Endodermal cell (in vitro differentiated cells): ENCODE measurements at regions not wholly inside any gene's neighbourhood (a gene's known extent, or its start where the extent isn't known, plus 50 kb on each side); places are given as distances from the start of the nearest gene placed in this dataset.

Source experiments
- DNase-seq: peaks from one replicate; pipeline ENCODE4 v3.0.0-alpha.2; 2017
- H3K27ac ChIP-seq: 2 replicates; pipeline ENCODE4 v1.5.1; 2013; ENCODE audit warnings: mild to moderate bottlenecking, low read depth, low read length, moderate library complexity
- H3K27me3 ChIP-seq: 2 replicates; pipeline ENCODE4 v1.6.1; 2013; ENCODE audit warnings: mild to moderate bottlenecking, low read length, moderate library complexity; ENCODE audit not compliant: insufficient read depth, control insufficient read depth, poor library complexity, severe bottlenecking
- H3K36me3 ChIP-seq: 2 replicates; pipeline ENCODE4 v1.7.0; 2013; ENCODE audit warnings: mild to moderate bottlenecking, low read length, moderate library complexity; ENCODE audit not compliant: control insufficient read depth, insufficient read depth
- H3K4me1 ChIP-seq: one replicate; pipeline ENCODE4 v1.7.0; 2013; ENCODE audit warnings: low read length; ENCODE audit not compliant: control insufficient read depth, insufficient read depth
- H3K4me3 ChIP-seq: 2 replicates; pipeline ENCODE4 v1.5.1; 2013; ENCODE audit warnings: mild to moderate bottlenecking, low read length, moderate library complexity
- H3K9ac ChIP-seq: 2 replicates; pipeline ENCODE4 v1.6.1; 2013; ENCODE audit warnings: mild to moderate bottlenecking, low read length, moderate library complexity; ENCODE audit not compliant: poor library complexity, severe bottlenecking; ENCODE audit errors: extremely low read depth
- H3K9me3 ChIP-seq: 2 replicates; pipeline ENCODE4 v1.6.1; 2013; ENCODE audit warnings: mild to moderate bottlenecking, low read length, moderate library complexity; ENCODE audit not compliant: control insufficient read depth
- H3K27ac Mint-ChIP-seq: 2 replicates; pipeline ENCODE4 v1.8.0; 2020; ENCODE audit warnings: mixed read lengths
- H3K27me3 Mint-ChIP-seq: 2 replicates; pipeline ENCODE4 v1.8.0; 2021; ENCODE audit warnings: mild to moderate bottlenecking, mixed read lengths; ENCODE audit not compliant: insufficient read depth
- H3K36me3 Mint-ChIP-seq: 2 replicates; pipeline ENCODE4 v1.8.0; 2020; ENCODE audit warnings: low read depth, mixed read lengths
- H3K4me1 Mint-ChIP-seq: 2 replicates; pipeline ENCODE4 v1.8.0; 2020; ENCODE audit warnings: mixed read lengths
- H3K4me3 Mint-ChIP-seq: 2 replicates; pipeline ENCODE4 v1.8.0; 2020; ENCODE audit warnings: mild to moderate bottlenecking, moderate library complexity, mixed read lengths
- H3K9me3 Mint-ChIP-seq: 2 replicates; pipeline ENCODE4 v1.8.0; 2020; ENCODE audit warnings: mild to moderate bottlenecking, mixed read lengths
- WGBS, 2 experiments: methylation state at CpG; one replicate each; pipeline versions ENCODE4 v1.1.5 to v1.1.7; 2013; ENCODE audit warnings: missing lambda C conversion rate in 2 of 2, mixed read lengths in 1 of 2; ENCODE audit not compliant: insufficient coverage in 1 of 2, insufficient read length in 1 of 2; 5-methylcytosine and 5-hydroxymethylcytosine counted together
- TF ChIP-seq, protein P1 (sequence below): fragments of 200-600 bp; sonication (generic); conservative IDR thresholded peaks from 2 replicates; pipeline ENCODE4 v1.5.0; 2021; ENCODE audit warnings: antibody characterized with exemption, mild to moderate bottlenecking

DNA sequence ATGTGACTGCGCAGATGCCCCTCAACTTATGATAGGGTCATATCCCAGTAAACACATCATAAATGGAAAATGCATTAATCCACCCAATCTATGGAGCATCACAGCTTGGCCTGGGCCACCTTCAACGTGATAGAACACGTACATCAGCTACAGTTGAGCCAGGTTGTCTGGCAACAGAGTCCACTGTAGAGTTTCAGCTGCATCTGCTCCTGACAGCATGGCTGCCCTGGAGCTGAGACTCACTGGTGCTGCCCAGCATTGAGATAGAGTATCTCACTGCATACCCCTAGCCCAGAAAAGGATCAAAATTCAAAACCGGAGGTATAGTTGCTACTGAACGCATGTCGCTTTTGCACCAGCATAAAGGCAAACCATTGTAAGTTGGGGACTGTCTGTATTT lies 437.7 kb upstream of the MKI67 start:
- Mint-ChIP-seq H3K4me3 (no peak overlapping the region), H3K27me3 (peaks cover 2% of the 10 kb centered on the region), H3K27ac (no peak overlapping the region)

DNA sequence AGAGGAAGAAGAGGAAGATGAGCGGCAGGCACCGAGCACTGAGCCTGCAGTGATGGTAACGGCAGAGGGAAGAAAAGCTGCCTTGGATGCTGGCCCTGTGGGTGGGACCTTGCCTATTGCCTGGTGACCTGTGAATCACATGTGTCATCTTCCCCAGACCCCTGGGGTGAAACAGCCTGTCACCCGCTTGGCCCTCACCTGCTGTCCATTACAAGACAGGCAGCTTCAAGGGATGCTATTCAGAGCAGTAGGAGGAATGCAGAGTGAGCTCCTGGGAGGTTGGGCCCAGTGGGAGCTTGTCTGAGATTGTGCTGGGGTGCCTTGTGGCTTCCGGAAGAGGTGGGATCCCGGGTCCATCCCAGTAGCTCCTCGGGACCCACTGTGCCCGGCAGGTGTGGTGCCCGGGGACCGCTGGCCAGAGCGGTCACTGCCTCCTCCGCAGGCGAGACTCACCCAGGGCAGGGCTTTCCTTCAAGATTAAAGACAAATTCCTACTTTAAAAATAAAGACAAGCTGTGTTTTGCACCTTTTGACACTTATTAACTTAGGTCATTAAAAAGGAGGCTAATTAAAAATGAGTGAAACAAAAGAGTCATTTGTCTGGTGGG lies 440.2 kb upstream of the MKI67 start:
- no peaks in the 10 kb centered on the region for H3K36me3 Mint-ChIP-seq
- H3K4me1 Mint-ChIP-seq, result peaks cover 2% of the 10 kb centered on the region
- WGBS, 2 experiments, result 93 to 95% methylated on average over 8 to 13 of the region's 13 CpGs
- Histone ChIP-seq H3K9ac (no peak overlapping the region), H3K27me3 (no peaks in the 10 kb centered on the region), H3K9me3 (no peaks in the 10 kb centered on the region), H3K4me1 (peaks cover under 1% of the 10 kb centered on the region), H3K27ac (no peak overlapping the region), H3K36me3 (no peaks in the 10 kb centered on the region), H3K4me3 (no peak overlapping the region)
- no peak for DNase-seq
- no peak overlapping the region for H3K27ac Mint-ChIP-seq
- TF ChIP-seq, protein P1, sequence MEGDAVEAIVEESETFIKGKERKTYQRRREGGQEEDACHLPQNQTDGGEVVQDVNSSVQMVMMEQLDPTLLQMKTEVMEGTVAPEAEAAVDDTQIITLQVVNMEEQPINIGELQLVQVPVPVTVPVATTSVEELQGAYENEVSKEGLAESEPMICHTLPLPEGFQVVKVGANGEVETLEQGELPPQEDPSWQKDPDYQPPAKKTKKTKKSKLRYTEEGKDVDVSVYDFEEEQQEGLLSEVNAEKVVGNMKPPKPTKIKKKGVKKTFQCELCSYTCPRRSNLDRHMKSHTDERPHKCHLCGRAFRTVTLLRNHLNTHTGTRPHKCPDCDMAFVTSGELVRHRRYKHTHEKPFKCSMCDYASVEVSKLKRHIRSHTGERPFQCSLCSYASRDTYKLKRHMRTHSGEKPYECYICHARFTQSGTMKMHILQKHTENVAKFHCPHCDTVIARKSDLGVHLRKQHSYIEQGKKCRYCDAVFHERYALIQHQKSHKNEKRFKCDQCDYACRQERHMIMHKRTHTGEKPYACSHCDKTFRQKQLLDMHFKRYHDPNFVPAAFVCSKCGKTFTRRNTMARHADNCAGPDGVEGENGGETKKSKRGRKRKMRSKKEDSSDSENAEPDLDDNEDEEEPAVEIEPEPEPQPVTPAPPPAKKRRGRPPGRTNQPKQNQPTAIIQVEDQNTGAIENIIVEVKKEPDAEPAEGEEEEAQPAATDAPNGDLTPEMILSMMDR, result no peak
- H3K9me3 Mint-ChIP-seq, result peaks cover 11% of the 10 kb centered on the region
- no peak overlapping the region for H3K4me3 Mint-ChIP-seq
- peaks cover 2% of the 10 kb centered on the region for H3K27me3 Mint-ChIP-seq

More for the DNA sequence above, 437.7 kb upstream of the MKI67 start:
- Histone ChIP-seq H3K4me3 (no peak overlapping the region), H3K9me3 (no peaks in the 10 kb centered on the region), H3K4me1 (no peaks in the 10 kb centered on the region), H3K27me3 (no peaks in the 10 kb centered on the region), H3K36me3 (no peaks in the 10 kb centered on the region), H3K27ac (no peak overlapping the region), H3K9ac (no peak overlapping the region)
- Mint-ChIP-seq H3K36me3 (no peaks in the 10 kb centered on the region), H3K9me3 (peaks cover 18% of the 10 kb centered on the region), H3K4me1 (no peaks in the 10 kb centered on the region)
- 92 to 100% methylated on average over 3 to 6 of the region's 6 CpGs for WGBS, 2 experiments
- no peak for DNase-seq
- TF ChIP-seq, protein P1, result no peak

DNA sequence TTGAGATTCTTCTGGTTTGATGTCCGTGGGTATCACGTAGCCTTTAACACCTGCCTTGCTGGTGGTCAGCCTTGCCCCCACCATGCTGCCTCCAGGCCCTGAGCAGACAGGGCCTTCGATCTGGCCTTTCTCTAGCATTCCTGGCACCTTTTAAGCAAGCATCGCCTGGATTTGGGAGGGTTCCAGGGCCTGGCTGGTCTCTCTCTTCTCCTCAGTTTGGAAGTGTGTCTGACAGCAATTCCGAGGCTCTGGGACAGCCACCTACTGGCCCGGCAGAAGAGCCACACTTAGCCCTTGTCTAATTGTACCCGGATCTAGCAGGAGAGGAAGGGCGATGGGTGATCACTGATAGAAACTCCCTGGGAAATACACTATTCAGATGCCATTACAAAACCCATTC lies 441.3 kb upstream of the MKI67 start:
- no peaks in the 10 kb centered on the region for H3K9me3 ChIP-seq
- H3K27me3 Mint-ChIP-seq, result peaks cover 2% of the 10 kb centered on the region
- no peak for DNase-seq
- H3K9me3 Mint-ChIP-seq, result peaks cover under 1% of the 10 kb centered on the region
- no peak overlapping the region for H3K27ac ChIP-seq
- H3K4me3 Mint-ChIP-seq, result no peak overlapping the region
- H3K27ac Mint-ChIP-seq, result no peak overlapping the region
- 85 to 90% methylated on average over 3 to 8 of the region's 8 CpGs for WGBS, 2 experiments
- no peak overlapping the region for H3K9ac ChIP-seq
- no peak overlapping the region for H3K4me3 ChIP-seq
- H3K36me3 Mint-ChIP-seq, result no peaks in the 10 kb centered on the region
- TF ChIP-seq, protein P1, result peak; percentile 71
- no peaks in the 10 kb centered on the region for H3K27me3 ChIP-seq
- H3K36me3 ChIP-seq, result no peaks in the 10 kb centered on the region
- H3K4me1 ChIP-seq, result peaks cover 3% of the 10 kb centered on the region
- peaks cover 5% of the 10 kb centered on the region for H3K4me1 Mint-ChIP-seq
